Keratinocyte (primary cell): ENCODE measurements at regions not wholly inside any gene's neighbourhood (a gene's known extent, or its start where the extent isn't known, plus 50 kb on each side); places are given as distances from the start of the nearest gene placed in this dataset.

Source experiments
- CTCF ChIP-seq, 3 experiments: IDR thresholded peaks in 1 of 3; conservative IDR thresholded peaks in 1 of 3; optimal IDR thresholded peaks in 1 of 3; 2 replicates in 2 of 3; 3 replicates in 1 of 3; pipeline versions ENCODE3 to v1.5.1; 2011; ENCODE audit warnings: low read length in 3 of 3, mild to moderate bottlenecking in 3 of 3, moderate library complexity in 2 of 3, control low read depth in 1 of 3, inconsistent platforms in 1 of 3; ENCODE audit not compliant: insufficient read depth in 2 of 3; ENCODE audit errors: extremely low read depth in 1 of 3
- EZH2 ChIP-seq: IDR thresholded peaks from one replicate; pipeline ENCODE4 v1.6.1; 2012; ENCODE audit warnings: inconsistent platforms, mild to moderate bottlenecking, low read length, moderate library complexity

DNA sequence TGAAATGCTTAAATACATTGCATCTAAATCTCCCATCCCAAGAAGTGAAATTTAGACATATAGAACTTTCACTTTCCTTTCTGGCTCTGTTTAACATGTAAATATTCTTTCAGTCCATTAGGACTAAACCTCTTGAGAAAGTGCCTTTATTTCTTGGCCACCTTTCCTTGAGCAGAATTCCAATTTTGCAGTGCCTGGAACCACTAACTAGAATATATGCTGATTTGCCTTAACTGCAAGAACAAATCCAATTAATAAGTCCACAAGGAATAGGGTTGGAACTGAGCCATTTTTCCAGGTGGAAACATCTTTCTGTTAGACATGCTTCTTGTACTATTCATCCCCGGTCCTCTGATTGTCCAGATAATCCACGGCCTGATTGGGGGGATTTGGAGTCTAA, 478.0 kb downstream of the ENC1 start:
- TF ChIP-seq EZH2: no peak
- TF ChIP-seq CTCF (optimal IDR thresholded peaks at IDR 0.05 in 1 of 3, IDR thresholded peaks at IDR 0.05 in 1 of 3, conservative IDR thresholded peaks at IDR 0.05 in 1 of 3; ENCODE audit: extremely low read depth in 1 of 3, insufficient read depth in 2 of 3, low read length in 3 of 3): no peak
